ENCODE measurements at regions not wholly inside any gene's neighbourhood (a gene's known extent, or its start where the extent isn't known, plus 50 kb on each side); places are given as distances from the start of the nearest gene placed in this dataset.

GRCh38 chr1:234973426-234974250 is 155.0 kb downstream of the TOMM20 start:
- H3K4me3 Mint-ChIP-seq (ENCODE audit: unreplicated experiment) = no peak overlapping the region
- no peak overlapping the region for H3K27ac Mint-ChIP-seq (ENCODE audit: unreplicated experiment)
- no peaks in the 10 kb centered on the region for H3K9me3 Mint-ChIP-seq (ENCODE audit: unreplicated experiment)
- H3K36me3 Mint-ChIP-seq (ENCODE audit: low read depth, unreplicated experiment) = no peaks in the 10 kb centered on the region
- peaks cover 58% of the 10 kb centered on the region for H3K4me1 Mint-ChIP-seq (ENCODE audit: unreplicated experiment)
- no peak for DNase-seq (ENCODE audit: low spot score)
- no peak for TF ChIP-seq CTCF (IDR thresholded peaks at IDR 0.05; ENCODE audit: unreplicated experiment)
- H3K27me3 Mint-ChIP-seq (ENCODE audit: unreplicated experiment) = peaks cover 9% of the 10 kb centered on the region

GRCh38 chr1:234972411-234973191 is 156.0 kb downstream of the TOMM20 start:
- no peak overlapping the region for H3K27ac Mint-ChIP-seq (ENCODE audit: unreplicated experiment)
- no peak overlapping the region for H3K4me3 Mint-ChIP-seq (ENCODE audit: unreplicated experiment)
- H3K36me3 Mint-ChIP-seq (ENCODE audit: low read depth, unreplicated experiment) = no peaks in the 10 kb centered on the region
- H3K4me1 Mint-ChIP-seq (ENCODE audit: unreplicated experiment) = peaks cover 52% of the 10 kb centered on the region
- H3K9me3 Mint-ChIP-seq (ENCODE audit: unreplicated experiment) = no peaks in the 10 kb centered on the region
- no peak for TF ChIP-seq CTCF (IDR thresholded peaks at IDR 0.05; ENCODE audit: unreplicated experiment)
- H3K27me3 Mint-ChIP-seq (ENCODE audit: unreplicated experiment) = peaks cover 9% of the 10 kb centered on the region
- DNase-seq (ENCODE audit: low spot score) = no peak

- Mint-ChIP-seq H3K4me3 (ENCODE audit: unreplicated experiment) (no peak overlapping the region), H3K4me1 (ENCODE audit: unreplicated experiment) (peaks cover 48% of the 10 kb centered on the region), H3K27ac (ENCODE audit: unreplicated experiment) (no peak overlapping the region), H3K9me3 (ENCODE audit: unreplicated experiment) (no peaks in the 10 kb centered on the region), H3K27me3 (ENCODE audit: unreplicated experiment) (peaks cover 9% of the 10 kb centered on the region), H3K36me3 (ENCODE audit: low read depth, unreplicated experiment) (no peaks in the 10 kb centered on the region)
- DNase-seq (ENCODE audit: low spot score) = no peak
- TF ChIP-seq CTCF (IDR thresholded peaks at IDR 0.05; ENCODE audit: unreplicated experiment) = no peak
These were observed 156.9 kb downstream of the TOMM20 start for GRCh38 chr1:234971586-234972297.

GRCh38 chr1:234970731-234971476 is 157.7 kb downstream of the TOMM20 start:
- H3K36me3 Mint-ChIP-seq (ENCODE audit: low read depth, unreplicated experiment) = no peaks in the 10 kb centered on the region
- DNase-seq (ENCODE audit: low spot score) = no peak
- no peaks in the 10 kb centered on the region for H3K9me3 Mint-ChIP-seq (ENCODE audit: unreplicated experiment)
- peak overlapping the region; percentile 89 for H3K27ac Mint-ChIP-seq (ENCODE audit: unreplicated experiment)
- no peak for TF ChIP-seq CTCF (IDR thresholded peaks at IDR 0.05; ENCODE audit: unreplicated experiment)
- H3K27me3 Mint-ChIP-seq (ENCODE audit: unreplicated experiment) = peaks cover 9% of the 10 kb centered on the region
- H3K4me3 Mint-ChIP-seq (ENCODE audit: unreplicated experiment) = no peak overlapping the region
- H3K4me1 Mint-ChIP-seq (ENCODE audit: unreplicated experiment) = peaks cover 41% of the 10 kb centered on the region
